Right lobe of liver (tissue), 6 donors: ENCODE measurements at regions not wholly inside any gene's neighbourhood (a gene's known extent, or its start where the extent isn't known, plus 50 kb on each side); places are given as distances from the start of the nearest gene placed in this dataset.

ENCODE experiments used
- ATAC-seq, 4 donors: fragments of 200-7000 bp; cut with Tn5 transposase; one replicate each; pipeline ENCODE4 v1.9.1; 2020; ENCODE audit warnings: mild to moderate bottlenecking in 4 of 4, moderate library complexity in 4 of 4
- DNase-seq, 3 donors: peaks; one replicate each; pipeline ENCODE4 v3.0.0-alpha.2; 2020
- H3K27ac ChIP-seq, 3 donors: fragments of 200-600 bp; one replicate each; pipeline ENCODE4 v1.8.0; 2022
- H3K27me3 ChIP-seq, 2 donors: fragments of 200-600 bp; one replicate each; pipeline ENCODE4 v1.8.0; 2022
- H3K36me3 ChIP-seq, 4 donors: fragments of 200-600 bp; sonication (generic) in 1 of 4; one replicate each; pipeline versions ENCODE4 v1.5.1 to v1.8.0; 2017 to 2022; ENCODE audit warnings: control low read depth in 1 of 4
- H3K4me1 ChIP-seq, 4 donors: fragments of 200-600 bp; sonication (generic) in 1 of 4; one replicate each; pipeline versions ENCODE4 v1.5.1 to v1.8.0; 2017 to 2022; ENCODE audit warnings: control low read depth in 1 of 4
- H3K4me3 ChIP-seq, 3 donors: fragments of 200-600 bp; one replicate each; pipeline ENCODE4 v1.8.0; 2022
- H3K9me3 ChIP-seq, 4 donors: fragments of 200-600 bp; sonication (generic) in 1 of 4; one replicate each; pipeline versions ENCODE4 v1.5.1 to v1.8.0; 2017 to 2022; ENCODE audit warnings: control low read depth in 1 of 4
- CTCF ChIP-seq, 4 donors: fragments of 200-600 bp in 3 of 4; fragments of 450-650 bp in 1 of 4; IDR thresholded peaks; one replicate each; pipeline versions ENCODE4 v1.5.1 to v1.8.0; 2016 to 2022; ENCODE audit warnings: antibody characterized with exemption in 4 of 4, mild to moderate bottlenecking in 2 of 4
- POLR2A ChIP-seq: fragments of 450-650 bp; IDR thresholded peaks from one replicate; pipeline ENCODE4 v1.6.1; 2017; ENCODE audit warnings: antibody characterized with exemption, mild to moderate bottlenecking
- WGBS: methylation state at CpG from one replicate; pipeline ENCODE4 v1.1.6; 2018; ENCODE audit warnings: low coverage, low lambda C conversion rate; ENCODE audit not compliant: insufficient coverage; ENCODE audit errors: missing lambda C conversion rate; 5-methylcytosine and 5-hydroxymethylcytosine counted together
- intact Hi-C, 2 donors: fragments of 100-400 bp; cut with DNase I; formaldehyde crosslinking; loops; one replicate each; pipeline versions ENCODE4 v1.11.2 to v1.14.1; 2022
- donor health status: DM: no; HTN: yes; CAD: no.
- donor health status: DM: no; HTN: no; CAD: no.
- donor health status: DM: no; HTN: no; CAD: no.
- donor health status: DM: no; HTN: yes; CAD: no.
- donor health status: DM: no; HTN: yes; CAD: no.

DNA sequence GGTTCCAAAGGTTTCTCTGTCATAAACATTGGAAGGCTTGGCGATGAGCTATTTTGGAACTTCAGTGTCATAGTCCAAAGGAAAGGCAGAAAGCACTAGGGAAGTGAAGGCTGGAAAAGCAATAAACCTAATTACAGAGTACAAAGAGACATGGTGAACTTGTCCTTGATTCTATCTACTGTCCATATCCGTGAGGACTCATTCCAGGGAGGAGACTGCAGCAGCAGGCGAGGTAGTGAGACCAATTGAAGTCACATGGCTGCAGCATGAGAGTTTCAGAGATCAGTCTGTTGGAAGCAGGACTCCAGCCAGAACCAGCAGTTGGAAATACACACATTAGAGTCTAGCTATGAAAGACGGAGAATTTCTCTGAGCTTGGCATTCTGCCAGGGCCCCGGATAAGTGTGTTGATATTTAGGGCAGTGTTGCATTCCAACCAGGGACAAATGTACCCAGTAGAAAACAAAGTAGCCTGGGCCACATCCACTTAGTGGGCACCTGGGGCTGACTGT, 54.1 kb upstream of the ARHGAP42 start:
- ATAC-seq, result peak; percentile 73 to 86 (median 84)
- TF ChIP-seq POLR2A (no peak), CTCF (IDR thresholded peaks at IDR 0.05) (no peak)
- Histone ChIP-seq H3K4me1 (peaks cover 0 to 32% (median 10%) of the 10 kb centered on the region in 4 donors), H3K9me3 (no peaks in the 10 kb centered on the region), H3K27me3 (no peaks in the 10 kb centered on the region), H3K27ac (peak overlapping the region; percentile 55 to 75 (median 70)), H3K36me3 (no peaks in the 10 kb centered on the region), H3K4me3 (peak overlapping the region in 1 of 3 donors; percentile 1)
- DNase-seq, result peak; percentile 56 to 88 (median 72)
- intact Hi-C loops, result no loop called here
- 11% methylated on average over 5 of the region's 5 CpGs for WGBS

DNA sequence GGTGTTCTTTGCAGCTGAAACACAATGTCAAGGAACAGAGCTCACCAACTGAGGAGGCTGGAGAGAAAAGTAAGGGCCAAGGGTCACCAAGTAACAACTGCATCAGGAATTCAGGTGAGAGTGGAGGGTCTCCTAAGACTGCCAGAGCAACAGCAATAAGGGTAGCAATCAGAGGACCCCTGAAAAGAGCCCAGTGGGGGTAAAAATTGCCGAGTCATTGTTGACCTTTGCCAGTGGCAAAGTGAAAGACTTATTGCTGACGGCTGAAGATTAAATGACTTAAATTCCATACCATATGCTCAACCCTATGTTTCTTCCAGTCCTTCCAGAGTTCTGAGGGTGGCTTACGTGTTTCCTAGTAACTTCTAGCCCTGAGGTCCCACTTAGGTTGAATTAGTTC, 51.9 kb upstream of the ARHGAP42 start:
- WGBS, result 85% methylated on average over 3 of the region's 3 CpGs
- no peak for DNase-seq
- Histone ChIP-seq H3K9me3 (no peaks in the 10 kb centered on the region), H3K4me1 (peaks cover 0 to 35% (median 10%) of the 10 kb centered on the region in 4 donors), H3K36me3 (no peaks in the 10 kb centered on the region), H3K27ac (no peak overlapping the region), H3K4me3 (no peak overlapping the region), H3K27me3 (no peaks in the 10 kb centered on the region)
- ATAC-seq, result no peak
- intact Hi-C loops, result no loop called here
- TF ChIP-seq CTCF (IDR thresholded peaks at IDR 0.05) (no peak), POLR2A (no peak)

GRCh38 chr11:100636536-100636935, 50.6 kb upstream of the ARHGAP42 start:
- Histone ChIP-seq H3K27ac (no peak overlapping the region), H3K4me1 (peaks cover 0 to 23% (median 3%) of the 10 kb centered on the region in 4 donors), H3K36me3 (no peaks in the 10 kb centered on the region), H3K4me3 (no peak overlapping the region), H3K9me3 (no peaks in the 10 kb centered on the region), H3K27me3 (no peaks in the 10 kb centered on the region)
- WGBS, result 82% methylated on average over 3 of the region's 3 CpGs
- no peak for TF ChIP-seq POLR2A
- TF ChIP-seq CTCF (IDR thresholded peaks at IDR 0.05), result no peak
- intact Hi-C loops, result no loop called here
- ATAC-seq, result no peak
- no peak for DNase-seq
